ENCODE measurements at regions not wholly inside any gene's neighbourhood (a gene's known extent, or its start where the extent isn't known, plus 50 kb on each side); places are given as distances from the start of the nearest gene placed in this dataset.

DNA sequence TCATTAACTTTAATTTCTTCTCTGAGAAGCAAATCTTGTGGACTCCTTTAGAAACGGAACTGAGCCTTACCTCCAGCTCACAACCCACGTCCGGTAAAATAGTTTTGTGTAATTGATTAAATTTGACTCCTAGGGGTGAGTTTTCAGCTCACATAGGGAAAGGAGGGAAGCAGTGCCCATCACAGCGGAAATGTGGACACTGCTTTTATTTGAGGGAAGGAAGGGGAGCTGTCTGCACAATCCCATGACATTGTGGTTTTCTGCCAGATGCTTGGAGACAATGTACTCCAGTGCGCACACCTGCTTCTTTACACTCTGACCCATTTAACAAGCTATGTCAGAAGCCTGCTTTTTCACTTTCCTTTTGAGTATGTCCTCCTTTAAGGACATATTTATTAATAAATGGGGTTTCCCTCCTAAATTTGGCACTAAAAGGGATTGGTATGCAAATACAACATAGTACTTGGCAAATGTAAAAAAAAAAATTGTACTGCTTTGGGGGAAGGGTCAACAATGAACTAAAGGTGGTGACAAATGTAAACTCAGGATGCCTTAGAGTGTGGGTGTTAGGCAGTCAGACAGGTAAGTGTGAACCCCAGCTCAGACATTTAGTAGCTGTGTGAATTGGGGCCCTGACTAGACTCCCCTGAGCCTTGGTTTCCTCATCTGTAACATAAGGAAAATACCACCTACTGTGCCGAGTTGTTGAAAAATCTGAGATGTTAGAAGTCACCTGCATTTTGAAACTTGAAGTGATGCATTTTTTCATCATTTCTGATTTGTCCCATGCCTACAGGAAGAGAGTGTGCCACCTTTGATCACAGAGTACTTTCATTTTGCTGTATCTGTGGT is 90.2 kb upstream of the KLF6 start:
- no peak for TF ChIP-seq CREB1 (IDR thresholded peaks at IDR 0.05; ENCODE audit: low read depth)
- no peak for TF ChIP-seq YY1 (IDR thresholded peaks at IDR 0.05; ENCODE audit: low read depth)
- no peak for TF ChIP-seq TAF1 (IDR thresholded peaks at IDR 0.05; ENCODE audit: low read depth)
- no peak for TF ChIP-seq EP300 (IDR thresholded peaks at IDR 0.05; ENCODE audit: borderline replicate concordance)
- no peak for TF ChIP-seq RAD21 (IDR thresholded peaks at IDR 0.05; ENCODE audit: low read depth)
- no peak for TF ChIP-seq CEBPB (IDR thresholded peaks at IDR 0.05)
- no peak for TF ChIP-seq TEAD4 (IDR thresholded peaks at IDR 0.05)
- TF ChIP-seq, protein P1, sequence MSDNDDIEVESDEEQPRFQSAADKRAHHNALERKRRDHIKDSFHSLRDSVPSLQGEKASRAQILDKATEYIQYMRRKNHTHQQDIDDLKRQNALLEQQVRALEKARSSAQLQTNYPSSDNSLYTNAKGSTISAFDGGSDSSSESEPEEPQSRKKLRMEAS (IDR thresholded peaks at IDR 0.05), result no peak
- TF ChIP-seq, protein P2, sequence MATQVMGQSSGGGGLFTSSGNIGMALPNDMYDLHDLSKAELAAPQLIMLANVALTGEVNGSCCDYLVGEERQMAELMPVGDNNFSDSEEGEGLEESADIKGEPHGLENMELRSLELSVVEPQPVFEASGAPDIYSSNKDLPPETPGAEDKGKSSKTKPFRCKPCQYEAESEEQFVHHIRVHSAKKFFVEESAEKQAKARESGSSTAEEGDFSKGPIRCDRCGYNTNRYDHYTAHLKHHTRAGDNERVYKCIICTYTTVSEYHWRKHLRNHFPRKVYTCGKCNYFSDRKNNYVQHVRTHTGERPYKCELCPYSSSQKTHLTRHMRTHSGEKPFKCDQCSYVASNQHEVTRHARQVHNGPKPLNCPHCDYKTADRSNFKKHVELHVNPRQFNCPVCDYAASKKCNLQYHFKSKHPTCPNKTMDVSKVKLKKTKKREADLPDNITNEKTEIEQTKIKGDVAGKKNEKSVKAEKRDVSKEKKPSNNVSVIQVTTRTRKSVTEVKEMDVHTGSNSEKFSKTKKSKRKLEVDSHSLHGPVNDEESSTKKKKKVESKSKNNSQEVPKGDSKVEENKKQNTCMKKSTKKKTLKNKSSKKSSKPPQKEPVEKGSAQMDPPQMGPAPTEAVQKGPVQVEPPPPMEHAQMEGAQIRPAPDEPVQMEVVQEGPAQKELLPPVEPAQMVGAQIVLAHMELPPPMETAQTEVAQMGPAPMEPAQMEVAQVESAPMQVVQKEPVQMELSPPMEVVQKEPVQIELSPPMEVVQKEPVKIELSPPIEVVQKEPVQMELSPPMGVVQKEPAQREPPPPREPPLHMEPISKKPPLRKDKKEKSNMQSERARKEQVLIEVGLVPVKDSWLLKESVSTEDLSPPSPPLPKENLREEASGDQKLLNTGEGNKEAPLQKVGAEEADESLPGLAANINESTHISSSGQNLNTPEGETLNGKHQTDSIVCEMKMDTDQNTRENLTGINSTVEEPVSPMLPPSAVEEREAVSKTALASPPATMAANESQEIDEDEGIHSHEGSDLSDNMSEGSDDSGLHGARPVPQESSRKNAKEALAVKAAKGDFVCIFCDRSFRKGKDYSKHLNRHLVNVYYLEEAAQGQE (IDR thresholded peaks at IDR 0.05; ENCODE audit: low read depth), result no peak
- TF ChIP-seq TCF12 (IDR thresholded peaks at IDR 0.05; ENCODE audit: low read depth), result no peak
- no peak for TF ChIP-seq EGR1 (IDR thresholded peaks at IDR 0.05)
- TF ChIP-seq NFIC (IDR thresholded peaks at IDR 0.05), result no peak
- TF ChIP-seq, protein P3, sequence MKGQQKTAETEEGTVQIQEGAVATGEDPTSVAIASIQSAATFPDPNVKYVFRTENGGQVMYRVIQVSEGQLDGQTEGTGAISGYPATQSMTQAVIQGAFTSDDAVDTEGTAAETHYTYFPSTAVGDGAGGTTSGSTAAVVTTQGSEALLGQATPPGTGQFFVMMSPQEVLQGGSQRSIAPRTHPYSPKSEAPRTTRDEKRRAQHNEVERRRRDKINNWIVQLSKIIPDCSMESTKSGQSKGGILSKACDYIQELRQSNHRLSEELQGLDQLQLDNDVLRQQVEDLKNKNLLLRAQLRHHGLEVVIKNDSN (IDR thresholded peaks at IDR 0.05), result no peak
- TF ChIP-seq ZBTB7A (IDR thresholded peaks at IDR 0.05; ENCODE audit: low read depth), result no peak
- TF ChIP-seq FOXM1 (IDR thresholded peaks at IDR 0.05; ENCODE audit: borderline replicate concordance, low read depth), result no peak

DNA sequence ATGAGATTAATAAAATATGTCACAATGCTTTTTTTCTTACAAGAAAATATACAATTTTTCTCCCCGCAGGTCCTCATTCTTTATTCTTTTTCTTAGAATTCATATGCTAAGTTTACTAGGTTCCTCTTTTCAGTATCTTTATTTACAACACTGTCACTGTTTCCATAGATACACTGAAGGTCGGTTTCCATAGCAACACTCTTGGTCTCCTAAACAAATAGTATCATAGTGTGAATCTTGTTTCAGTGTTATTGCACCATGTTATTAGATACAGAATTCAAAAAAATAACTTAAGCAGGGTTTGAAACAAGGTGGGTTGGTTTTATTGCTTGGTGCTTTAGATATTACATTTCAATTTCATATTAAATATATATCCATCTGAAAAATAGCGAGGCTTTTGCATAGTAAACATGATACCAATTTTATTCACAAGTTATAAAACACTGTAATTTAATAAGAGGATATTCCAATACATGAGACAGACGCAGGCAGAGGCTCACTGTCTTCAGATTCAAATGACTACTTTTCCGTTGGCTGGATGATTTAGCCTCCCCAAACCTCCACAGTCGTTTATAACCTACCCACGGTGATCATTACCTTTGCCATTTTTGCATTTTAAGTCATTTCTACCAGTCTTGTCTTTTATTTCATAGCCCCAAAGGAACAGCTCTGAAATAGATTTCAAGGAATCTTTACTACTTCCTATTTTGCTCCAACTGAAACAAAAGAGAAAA is 88.9 kb upstream of the KLF6 start:
- TF ChIP-seq TAF1 (IDR thresholded peaks at IDR 0.05; ENCODE audit: low read depth) (no peak), YY1 (IDR thresholded peaks at IDR 0.05; ENCODE audit: low read depth) (no peak), ZBTB7A (IDR thresholded peaks at IDR 0.05; ENCODE audit: low read depth) (no peak), FOXM1 (IDR thresholded peaks at IDR 0.05; ENCODE audit: borderline replicate concordance, low read depth) (no peak), EP300 (IDR thresholded peaks at IDR 0.05; ENCODE audit: borderline replicate concordance) (no peak), EGR1 (IDR thresholded peaks at IDR 0.05) (no peak), CEBPB (IDR thresholded peaks at IDR 0.05) (no peak), TEAD4 (IDR thresholded peaks at IDR 0.05) (no peak), NFIC (IDR thresholded peaks at IDR 0.05) (no peak)
- TF ChIP-seq, protein P3 (IDR thresholded peaks at IDR 0.05), result no peak

DNA sequence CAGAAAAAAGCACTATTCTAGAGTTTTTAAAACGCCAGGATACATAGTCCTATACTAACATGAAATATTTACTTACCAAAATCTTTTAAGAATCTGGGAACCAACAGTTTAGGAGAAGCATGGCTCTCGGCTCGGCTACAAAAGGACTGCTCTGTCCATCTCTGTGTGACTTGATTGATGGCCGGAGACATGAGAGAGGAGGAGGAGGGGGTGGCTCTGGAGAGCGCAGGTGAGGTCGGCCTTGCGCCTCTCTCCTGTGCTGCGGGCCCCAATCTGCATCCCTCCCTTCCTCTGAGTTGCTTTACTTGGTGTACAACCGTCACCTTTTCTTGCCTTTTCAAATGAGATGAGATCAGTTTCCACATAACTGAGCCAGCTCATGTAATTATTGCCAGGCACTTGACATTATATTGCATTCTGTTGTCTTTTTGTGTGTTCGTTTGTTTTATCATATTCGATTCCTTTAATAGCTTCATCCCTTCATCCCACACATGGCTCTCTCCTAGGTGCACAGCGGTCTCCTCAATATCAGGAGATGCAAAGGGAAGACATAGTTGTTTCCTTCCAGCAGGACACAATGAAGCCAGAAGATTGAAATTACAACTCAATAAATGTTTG is 87.8 kb upstream of the KLF6 start:
- TF ChIP-seq NFIC (IDR thresholded peaks at IDR 0.05), result no peak
- TF ChIP-seq YY1 (IDR thresholded peaks at IDR 0.05; ENCODE audit: low read depth), result no peak
- TF ChIP-seq RAD21 (IDR thresholded peaks at IDR 0.05; ENCODE audit: low read depth), result no peak
- TF ChIP-seq TEAD4 (IDR thresholded peaks at IDR 0.05), result no peak
- no peak for TF ChIP-seq TAF1 (IDR thresholded peaks at IDR 0.05; ENCODE audit: low read depth)
- TF ChIP-seq, protein P2 (IDR thresholded peaks at IDR 0.05; ENCODE audit: low read depth), result no peak
- no peak for TF ChIP-seq TCF12 (IDR thresholded peaks at IDR 0.05; ENCODE audit: low read depth)
- TF ChIP-seq EGR1 (IDR thresholded peaks at IDR 0.05), result no peak
- no peak for TF ChIP-seq CEBPB (IDR thresholded peaks at IDR 0.05)
- no peak for TF ChIP-seq FOXM1 (IDR thresholded peaks at IDR 0.05; ENCODE audit: borderline replicate concordance, low read depth)
- no peak for TF ChIP-seq ZBTB7A (IDR thresholded peaks at IDR 0.05; ENCODE audit: low read depth)
- no peak for TF ChIP-seq CREB1 (IDR thresholded peaks at IDR 0.05; ENCODE audit: low read depth)
- TF ChIP-seq EP300 (IDR thresholded peaks at IDR 0.05; ENCODE audit: borderline replicate concordance), result no peak
- TF ChIP-seq, protein P3 (IDR thresholded peaks at IDR 0.05), result no peak
- TF ChIP-seq, protein P1 (IDR thresholded peaks at IDR 0.05), result no peak

DNA sequence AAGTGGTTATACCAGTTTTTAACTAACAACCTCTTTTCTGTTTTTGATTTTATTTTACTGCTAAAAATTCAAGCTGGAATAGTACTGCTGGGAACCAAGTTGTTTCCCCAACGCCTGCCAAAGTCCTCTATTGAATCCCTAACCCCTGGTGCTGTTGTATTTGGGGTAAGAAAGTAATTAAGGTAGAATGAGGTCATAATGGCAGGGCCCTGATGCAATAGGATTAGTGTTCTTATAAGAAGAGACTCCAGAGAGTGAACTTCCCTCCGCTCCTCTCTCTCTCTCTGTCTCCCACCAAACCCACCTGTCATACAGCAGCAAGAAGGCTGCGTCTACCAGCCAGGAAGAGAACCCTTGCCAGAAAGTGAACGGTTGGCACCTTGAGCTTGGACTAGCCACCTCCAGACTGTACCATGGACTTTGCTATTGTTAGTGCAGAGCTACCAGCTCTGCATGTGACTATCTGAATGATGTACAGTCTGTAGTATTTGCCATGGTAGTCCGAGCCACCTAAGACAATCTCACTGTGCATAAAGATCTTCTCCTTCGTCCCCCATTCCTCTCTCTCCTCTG is 86.5 kb upstream of the KLF6 start:
- TF ChIP-seq FOXM1 (IDR thresholded peaks at IDR 0.05; ENCODE audit: borderline replicate concordance, low read depth), result no peak

Measured in Ishikawa (cell line).